ENCODE measurements at regions not wholly inside any gene's neighbourhood (a gene's known extent, or its start where the extent isn't known, plus 50 kb on each side); places are given as distances from the start of the nearest gene placed in this dataset.
"Not testable (repeated sequence)": the region's sequence is repeated elsewhere in the genome, so short reads cannot be mapped to it uniquely, and the experiment has no call there.

DNA sequence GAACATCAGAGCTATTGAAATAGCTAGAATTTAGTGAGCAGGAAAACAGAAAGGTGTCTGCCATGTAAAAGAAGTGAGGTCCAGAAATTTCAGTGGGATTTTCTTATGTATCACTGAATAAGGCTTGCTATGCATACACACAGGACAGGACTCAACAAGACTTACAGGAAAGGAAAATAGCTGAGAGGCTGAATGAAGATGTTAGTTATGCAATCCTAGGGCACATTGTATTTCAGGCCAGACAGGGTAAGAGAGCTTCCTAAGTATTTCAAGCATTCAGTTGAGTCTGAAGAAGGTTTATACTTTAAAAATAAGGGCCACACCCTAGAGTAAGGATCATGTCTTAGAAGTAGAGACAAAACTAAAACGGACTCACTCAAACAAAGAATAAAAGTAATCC lies 419.9 kb upstream of the PRR20A start:
- TF ChIP-seq, protein P1, sequence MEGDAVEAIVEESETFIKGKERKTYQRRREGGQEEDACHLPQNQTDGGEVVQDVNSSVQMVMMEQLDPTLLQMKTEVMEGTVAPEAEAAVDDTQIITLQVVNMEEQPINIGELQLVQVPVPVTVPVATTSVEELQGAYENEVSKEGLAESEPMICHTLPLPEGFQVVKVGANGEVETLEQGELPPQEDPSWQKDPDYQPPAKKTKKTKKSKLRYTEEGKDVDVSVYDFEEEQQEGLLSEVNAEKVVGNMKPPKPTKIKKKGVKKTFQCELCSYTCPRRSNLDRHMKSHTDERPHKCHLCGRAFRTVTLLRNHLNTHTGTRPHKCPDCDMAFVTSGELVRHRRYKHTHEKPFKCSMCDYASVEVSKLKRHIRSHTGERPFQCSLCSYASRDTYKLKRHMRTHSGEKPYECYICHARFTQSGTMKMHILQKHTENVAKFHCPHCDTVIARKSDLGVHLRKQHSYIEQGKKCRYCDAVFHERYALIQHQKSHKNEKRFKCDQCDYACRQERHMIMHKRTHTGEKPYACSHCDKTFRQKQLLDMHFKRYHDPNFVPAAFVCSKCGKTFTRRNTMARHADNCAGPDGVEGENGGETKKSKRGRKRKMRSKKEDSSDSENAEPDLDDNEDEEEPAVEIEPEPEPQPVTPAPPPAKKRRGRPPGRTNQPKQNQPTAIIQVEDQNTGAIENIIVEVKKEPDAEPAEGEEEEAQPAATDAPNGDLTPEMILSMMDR (conservative IDR thresholded peaks at IDR 0.05): no peak
- no peaks in the 10 kb centered on the region for H3K27me3 Mint-ChIP-seq (ENCODE audit: low read depth)
- H3K4me3 Mint-ChIP-seq: no peak overlapping the region
- H3K27ac Mint-ChIP-seq (ENCODE audit: unreplicated experiment): no peak overlapping the region
- H3K9me3 Mint-ChIP-seq: no peaks in the 10 kb centered on the region
- no peak for DNase-seq (ENCODE audit: low read depth, low spot score)
- H3K36me3 Mint-ChIP-seq (ENCODE audit: low read depth): no peaks in the 10 kb centered on the region
- no peaks in the 10 kb centered on the region for H3K4me1 Mint-ChIP-seq

DNA sequence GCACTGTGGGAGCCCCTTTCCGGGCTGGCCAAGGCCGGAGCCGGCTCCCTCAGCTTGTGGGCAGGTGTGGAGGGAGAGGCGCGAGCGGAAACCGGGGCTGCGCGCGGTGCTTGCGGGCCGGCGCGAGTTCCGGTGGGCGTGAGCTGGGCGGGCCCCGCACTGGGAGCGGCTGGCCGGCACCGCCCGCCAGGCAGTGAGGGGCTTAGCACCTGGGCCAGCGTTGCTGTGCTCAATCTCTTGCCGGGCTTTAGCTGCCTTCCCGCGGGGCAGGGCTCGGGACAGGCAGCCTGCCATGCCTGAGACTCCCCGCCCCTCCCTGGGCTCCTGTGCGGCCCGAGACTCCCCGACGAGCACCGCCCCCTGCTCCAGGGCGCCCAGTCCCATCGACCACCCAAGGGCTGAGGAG lies 405.2 kb upstream of the PRR20A start:
- DNase-seq (ENCODE audit: low read depth, low spot score): no peak
- Mint-ChIP-seq H3K27ac (ENCODE audit: unreplicated experiment) (no peak overlapping the region), H3K36me3 (ENCODE audit: low read depth) (no peaks in the 10 kb centered on the region), H3K4me3 (no peak overlapping the region), H3K9me3 (no peaks in the 10 kb centered on the region), H3K27me3 (ENCODE audit: low read depth) (no peaks in the 10 kb centered on the region), H3K4me1 (no peaks in the 10 kb centered on the region)
- TF ChIP-seq, protein P1 (conservative IDR thresholded peaks at IDR 0.05): no peak

DNA sequence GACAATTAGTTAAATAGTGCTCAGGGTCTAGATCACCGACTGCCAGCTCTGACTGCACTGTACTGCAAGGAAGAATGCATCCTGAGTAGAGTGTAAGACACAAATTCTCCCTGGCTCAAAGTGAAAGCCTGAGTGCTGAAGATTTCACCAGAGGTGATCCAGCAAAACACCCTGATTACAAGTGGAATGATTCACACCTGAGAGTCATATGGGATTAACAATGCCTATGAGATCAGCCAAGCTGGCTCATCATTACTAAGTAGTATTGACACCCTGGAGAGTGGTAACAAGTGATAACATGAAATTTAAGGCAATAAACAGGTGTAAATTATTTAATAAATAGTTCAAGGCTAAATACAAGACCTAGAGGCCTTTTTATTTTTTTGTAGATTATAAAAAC lies 403.8 kb upstream of the PRR20A start:
- no peak for DNase-seq (ENCODE audit: low read depth, low spot score)
- H3K36me3 Mint-ChIP-seq (ENCODE audit: low read depth): no peaks in the 10 kb centered on the region
- H3K9me3 Mint-ChIP-seq: no peaks in the 10 kb centered on the region
- no peaks in the 10 kb centered on the region for H3K4me1 Mint-ChIP-seq
- no peak overlapping the region for H3K4me3 Mint-ChIP-seq
- no peaks in the 10 kb centered on the region for H3K27me3 Mint-ChIP-seq (ENCODE audit: low read depth)
- TF ChIP-seq, protein P1 (conservative IDR thresholded peaks at IDR 0.05): no peak
- no peak overlapping the region for H3K27ac Mint-ChIP-seq (ENCODE audit: unreplicated experiment)

DNA sequence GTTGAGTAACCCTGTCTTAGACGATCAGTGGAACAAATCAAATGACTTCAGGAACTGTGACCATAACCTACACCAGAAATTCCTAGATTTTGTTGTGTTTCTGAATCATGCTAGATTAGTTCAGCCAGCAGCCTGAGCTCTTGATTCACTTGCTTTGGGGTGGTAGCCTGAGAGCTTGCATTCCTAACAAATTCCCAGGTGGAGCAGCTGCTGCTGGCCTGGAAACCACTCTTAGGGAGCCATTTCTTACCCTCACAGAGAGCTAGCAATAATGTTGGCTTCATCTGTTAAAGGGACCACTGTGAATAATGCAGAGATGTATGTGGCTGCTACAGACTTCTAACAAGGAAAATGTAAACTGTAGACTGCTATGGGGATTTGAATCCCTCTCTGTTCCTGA lies 388.1 kb upstream of the PRR20A start:
- H3K27ac Mint-ChIP-seq (ENCODE audit: unreplicated experiment): no peak overlapping the region
- TF ChIP-seq, protein P1 (conservative IDR thresholded peaks at IDR 0.05): no peak

DNA sequence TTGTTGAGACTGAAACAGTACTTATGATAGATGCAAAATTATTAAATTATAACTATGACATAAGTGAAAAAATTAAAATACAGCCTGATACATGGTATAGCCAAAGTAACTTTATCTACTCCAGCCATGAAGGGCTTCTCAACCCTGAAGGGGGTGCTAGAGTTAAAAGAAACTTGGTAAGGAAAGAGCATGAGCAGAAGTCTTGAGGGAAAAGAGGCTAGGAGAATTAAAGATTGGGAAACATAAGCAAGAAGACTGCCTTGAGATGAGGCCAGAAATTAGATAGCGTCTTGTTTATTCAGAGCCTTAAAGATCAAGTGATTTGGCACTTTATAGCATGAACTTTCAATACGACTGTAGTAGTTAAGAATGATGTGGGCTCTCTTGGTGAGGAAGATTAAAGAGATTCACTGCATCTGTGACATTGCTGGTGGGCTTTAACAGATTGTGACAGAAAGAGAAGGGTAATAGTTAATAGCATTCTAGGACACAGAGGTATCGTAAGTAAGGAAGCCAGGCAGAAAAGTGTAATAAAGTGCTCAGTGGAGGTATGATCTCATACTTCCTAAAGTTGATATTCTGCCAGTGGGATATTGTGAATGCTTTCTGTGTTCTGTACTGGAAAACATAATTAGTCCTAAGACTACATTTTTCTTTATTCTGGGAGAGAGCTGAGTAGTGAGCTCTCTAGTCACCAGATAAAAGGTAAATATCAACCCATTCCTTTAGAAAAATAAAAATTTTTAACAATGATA lies 385.4 kb upstream of the PRR20A start:
- H3K27ac Mint-ChIP-seq (ENCODE audit: unreplicated experiment): no peak overlapping the region
- TF ChIP-seq, protein P1 (conservative IDR thresholded peaks at IDR 0.05): no peak
- H3K9me3 Mint-ChIP-seq: no peaks in the 10 kb centered on the region
- no peak for DNase-seq (ENCODE audit: low read depth, low spot score)
- no peaks in the 10 kb centered on the region for H3K36me3 Mint-ChIP-seq (ENCODE audit: low read depth)
- no peaks in the 10 kb centered on the region for H3K4me1 Mint-ChIP-seq
- H3K4me3 Mint-ChIP-seq: no peak overlapping the region
- H3K27me3 Mint-ChIP-seq (ENCODE audit: low read depth): no peaks in the 10 kb centered on the region

More for the DNA sequence above, 388.1 kb upstream of the PRR20A start:
- no peak for DNase-seq (ENCODE audit: low read depth, low spot score)
- Mint-ChIP-seq H3K4me3 (no peak overlapping the region), H3K4me1 (no peaks in the 10 kb centered on the region), H3K27me3 (ENCODE audit: low read depth) (no peaks in the 10 kb centered on the region), H3K9me3 (no peaks in the 10 kb centered on the region), H3K36me3 (ENCODE audit: low read depth) (no peaks in the 10 kb centered on the region)

DNA sequence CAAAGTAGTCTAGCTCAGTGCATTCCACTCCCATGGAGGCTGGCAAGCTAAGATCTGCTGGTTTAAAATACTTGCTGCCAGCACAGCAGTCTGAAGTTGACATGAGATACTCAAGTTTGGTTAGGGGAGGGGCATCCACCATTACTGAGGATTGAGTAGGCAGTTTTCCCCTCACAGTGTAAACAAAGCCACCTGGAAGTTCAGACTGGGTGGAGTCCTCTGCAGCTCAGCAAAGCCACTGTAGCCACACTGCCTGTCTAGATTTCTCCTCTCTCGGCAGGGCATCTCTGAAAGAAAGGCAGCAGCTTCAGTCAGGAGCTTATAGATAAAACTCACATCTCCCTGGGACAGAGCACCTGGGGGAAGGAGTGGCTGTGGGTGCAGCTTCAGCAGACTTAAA lies 377.4 kb upstream of the PRR20A start:
- H3K27me3 Mint-ChIP-seq (ENCODE audit: low read depth); H3K36me3 Mint-ChIP-seq (ENCODE audit: low read depth); H3K27ac Mint-ChIP-seq (ENCODE audit: unreplicated experiment); H3K4me3 Mint-ChIP-seq; H3K4me1 Mint-ChIP-seq; DNase-seq (ENCODE audit: low read depth, low spot score); H3K9me3 Mint-ChIP-seq: not testable (repeated sequence)

Measured in neural crest cell (in vitro differentiated cells).